ENCODE measurements at regions not wholly inside any gene's neighbourhood (a gene's known extent, or its start where the extent isn't known, plus 50 kb on each side); places are given as distances from the start of the nearest gene placed in this dataset.
"Not testable (repeated sequence)": the region's sequence is repeated elsewhere in the genome, so short reads cannot be mapped to it uniquely, and the experiment has no call there.

- no peak for DNase-seq
Measured at GRCh38 chr4:134585972-134586371, 384.4 kb upstream of the PABPC4L start.

GRCh38 chr4:134567461-134567860 lies 365.9 kb upstream of the PABPC4L start:
- DNase-seq: no peak

GRCh38 chr4:134560728-134561127 lies 359.1 kb upstream of the PABPC4L start:
- no peak for DNase-seq

GRCh38 chr4:134552063-134552462 lies 350.5 kb upstream of the PABPC4L start:
- DNase-seq: no peak

- DNase-seq: no peak
Measured at GRCh38 chr4:134551348-134551747, 349.8 kb upstream of the PABPC4L start.

- no peak for DNase-seq
Measured at GRCh38 chr4:134548052-134548628, 346.6 kb upstream of the PABPC4L start.

- DNase-seq: no peak
Measured at GRCh38 chr4:134546279-134546678, 344.7 kb upstream of the PABPC4L start.

GRCh38 chr4:134544303-134544770 lies 342.7 kb upstream of the PABPC4L start:
- peak; percentile 50 for DNase-seq

- DNase-seq: peak; percentile 64
Measured at GRCh38 chr4:134540588-134540987, 339.0 kb upstream of the PABPC4L start.

- DNase-seq: no peak
Measured at GRCh38 chr4:134539729-134540231, 338.2 kb upstream of the PABPC4L start.

- DNase-seq: peak; percentile 53
Measured at GRCh38 chr4:134537701-134538100, 336.1 kb upstream of the PABPC4L start.

- no peak for DNase-seq
Measured at GRCh38 chr4:134533068-134533467, 331.5 kb upstream of the PABPC4L start.

- DNase-seq: no peak
Measured at GRCh38 chr4:134531013-134531412, 329.4 kb upstream of the PABPC4L start.

GRCh38 chr4:134529629-134530028 lies 328.0 kb upstream of the PABPC4L start:
- no peak for DNase-seq

- DNase-seq: no peak
Measured at GRCh38 chr4:134518574-134519217, 317.1 kb upstream of the PABPC4L start.

GRCh38 chr4:134510544-134510943 lies 309.0 kb upstream of the PABPC4L start:
- no peak for DNase-seq

- no peak for DNase-seq
Measured at GRCh38 chr4:134505511-134505910, 303.9 kb upstream of the PABPC4L start.

GRCh38 chr4:134501973-134502643 lies 300.5 kb upstream of the PABPC4L start:
- no peak for DNase-seq

GRCh38 chr4:134501488-134501887 lies 299.9 kb upstream of the PABPC4L start:
- DNase-seq: not testable (repeated sequence)

- no peak for DNase-seq
Measured at GRCh38 chr4:134499074-134499473, 297.5 kb upstream of the PABPC4L start.

GRCh38 chr4:134490863-134491262 lies 289.3 kb upstream of the PABPC4L start:
- no peak for DNase-seq

- DNase-seq: not testable (repeated sequence)
Measured at GRCh38 chr4:134483514-134483913, 281.9 kb upstream of the PABPC4L start.

- DNase-seq: no peak
Measured at GRCh38 chr4:134471569-134471968, 270.0 kb upstream of the PABPC4L start.

GRCh38 chr4:134470544-134470943 lies 269.0 kb upstream of the PABPC4L start:
- no peak for DNase-seq
